HuH-7 (cell line): ENCODE measurements at regions not wholly inside any gene's neighbourhood (a gene's known extent, or its start where the extent isn't known, plus 50 kb on each side); places are given as distances from the start of the nearest gene placed in this dataset.

ENCODE experiments used
- DNase-seq: peaks from one replicate; pipeline ENCODE4 v3.0.0; 2011; ENCODE audit warnings: low spot score

DNA sequence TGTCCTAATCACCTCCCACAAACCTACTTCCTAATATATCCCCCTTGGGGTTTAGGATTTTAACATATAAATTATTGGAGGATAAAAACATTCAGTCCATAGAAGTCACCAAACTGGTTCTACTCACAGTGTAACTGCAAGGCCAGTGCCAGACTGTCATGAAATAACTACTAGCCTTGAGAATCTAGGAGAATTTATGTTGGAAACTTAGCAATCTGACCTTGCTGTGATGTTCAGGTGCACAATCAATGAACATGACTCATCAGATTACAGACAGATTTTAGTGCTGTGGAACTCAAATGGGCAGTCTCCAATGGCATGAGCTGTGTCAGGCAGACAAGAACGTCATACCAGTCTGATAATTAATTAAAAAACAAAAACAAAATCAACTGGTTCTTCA lies 571.4 kb upstream of the IGFBP3 start:
- no peak for DNase-seq

- DNase-seq, result no peak
These were observed 569.3 kb upstream of the IGFBP3 start for GRCh38 chr7:46490406-46490805.

- no peak for DNase-seq
These were observed 568.0 kb upstream of the IGFBP3 start for GRCh38 chr7:46489106-46489505.

DNA sequence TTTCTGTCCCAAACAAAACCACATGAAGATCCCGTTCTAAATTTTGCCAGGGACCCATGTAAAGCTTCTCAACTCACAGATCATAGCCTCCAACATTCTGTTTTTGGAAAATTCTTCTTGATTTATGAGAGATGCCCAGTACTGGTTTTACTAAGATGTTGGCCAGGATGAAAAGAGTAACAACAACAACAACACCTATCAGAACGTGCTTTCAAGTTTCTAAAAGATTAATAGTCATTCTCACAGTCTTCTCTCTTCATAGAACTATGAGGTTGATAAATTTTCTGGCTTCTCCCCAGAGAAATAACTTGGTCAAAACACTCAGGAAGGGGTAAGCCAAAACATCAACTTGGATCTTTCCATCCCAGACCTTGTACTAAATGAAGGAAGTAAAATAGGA lies 567.5 kb upstream of the IGFBP3 start:
- DNase-seq, result no peak

DNA sequence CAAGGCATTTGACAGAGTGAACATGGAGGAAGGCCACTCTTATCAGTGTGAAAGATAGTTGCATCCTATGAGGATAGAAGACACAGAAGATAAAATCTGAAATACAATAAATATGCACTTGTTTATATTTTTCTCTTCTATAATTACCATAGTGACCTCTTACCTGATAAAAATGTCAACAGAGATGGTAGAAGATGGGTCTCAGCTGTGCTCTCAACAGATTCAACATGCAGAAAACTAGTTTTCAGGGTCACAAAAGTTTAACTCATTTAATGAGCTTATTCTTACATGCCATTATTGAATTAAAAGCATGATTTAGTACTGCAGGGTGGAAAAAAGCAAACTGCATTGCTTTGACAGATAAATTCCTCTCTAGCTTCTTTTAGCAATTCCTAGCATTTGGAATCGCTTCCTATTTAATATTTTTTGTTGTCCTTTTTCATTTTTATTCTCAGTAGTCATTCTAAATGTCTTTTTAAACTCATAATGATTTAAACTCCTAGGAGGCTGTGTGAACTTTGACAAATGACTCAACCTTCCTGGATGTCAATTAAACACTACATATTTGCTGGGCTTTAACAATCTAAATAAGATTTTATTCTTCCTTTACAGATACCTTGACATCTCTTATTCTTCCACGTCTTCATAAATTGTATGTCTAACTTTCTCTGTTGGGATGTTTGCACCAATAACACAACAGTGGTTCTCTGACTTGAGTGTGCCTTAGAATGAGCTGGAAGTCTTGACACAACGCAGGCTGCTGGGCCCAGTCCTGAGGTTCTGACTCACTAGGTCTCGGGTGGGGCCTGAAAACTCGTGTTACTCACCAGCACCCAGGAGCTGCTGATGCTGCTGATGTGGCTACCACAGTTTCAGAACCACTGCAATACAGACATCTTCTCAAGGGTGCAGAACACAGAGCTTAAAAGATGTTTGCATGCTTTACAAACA lies 565.5 kb upstream of the IGFBP3 start:
- DNase-seq, result no peak

- DNase-seq, result no peak
These were observed 564.5 kb upstream of the IGFBP3 start for GRCh38 chr7:46485481-46486065.

- DNase-seq, result no peak
These were observed 563.8 kb upstream of the IGFBP3 start for GRCh38 chr7:46484906-46485305.

DNA sequence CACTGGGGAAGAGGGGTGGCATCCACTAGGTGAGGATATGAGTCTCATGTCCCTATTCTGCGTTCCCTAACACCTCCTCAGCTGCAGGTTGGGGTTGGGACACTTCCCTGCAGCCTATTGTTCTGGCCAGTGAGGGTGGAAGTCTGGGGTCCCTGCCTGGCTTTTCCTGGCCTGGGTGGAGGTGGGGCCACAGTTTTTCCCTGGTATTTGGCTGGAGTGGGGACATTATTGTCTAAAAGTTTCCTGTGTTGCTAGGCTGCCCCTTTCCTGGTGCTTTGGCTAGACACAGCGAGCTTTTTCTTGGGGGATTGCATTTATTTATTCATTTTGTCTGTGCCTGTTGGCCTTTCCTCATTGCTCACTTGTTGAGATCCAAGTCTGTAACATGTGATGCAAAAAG lies 559.5 kb upstream of the IGFBP3 start:
- DNase-seq, result no peak

GRCh38 chr7:46479680-46480079 lies 558.6 kb upstream of the IGFBP3 start:
- DNase-seq, result no peak

- no peak for DNase-seq
These were observed 557.0 kb upstream of the IGFBP3 start for GRCh38 chr7:46478046-46478445.

DNA sequence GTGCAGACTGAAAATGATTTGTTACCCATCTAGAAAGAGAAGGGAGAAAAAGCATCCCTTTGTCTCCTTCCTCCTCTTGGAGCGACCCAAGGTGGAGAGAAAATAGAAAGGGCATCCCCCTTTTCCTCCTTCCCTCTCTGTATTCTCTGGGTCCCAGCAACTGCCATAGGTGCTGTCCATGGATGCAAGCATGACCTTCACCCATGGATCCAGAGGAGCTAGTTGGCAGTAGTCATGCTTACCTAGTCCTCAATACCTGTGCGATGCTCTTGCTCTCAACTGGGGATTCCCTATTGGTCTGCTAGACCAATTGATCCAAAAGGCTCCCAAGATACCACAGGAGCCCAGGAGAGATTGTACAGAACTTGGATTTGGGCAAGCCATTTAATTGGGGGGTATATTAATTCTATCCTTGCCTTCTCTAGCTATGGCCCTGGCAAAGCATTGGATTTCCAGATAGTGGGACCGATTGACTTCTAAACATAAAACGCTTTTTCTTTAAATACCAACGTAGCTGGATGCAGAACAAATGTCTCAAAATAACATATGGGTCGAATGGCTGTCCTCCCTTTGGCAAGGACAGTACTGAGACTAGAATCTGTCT lies 547.8 kb upstream of the IGFBP3 start:
- DNase-seq, result no peak

GRCh38 chr7:46463170-46463569 lies 542.1 kb upstream of the IGFBP3 start:
- no peak for DNase-seq

GRCh38 chr7:46461334-46461777 lies 540.3 kb upstream of the IGFBP3 start:
- DNase-seq, result no peak

- DNase-seq, result no peak
These were observed 538.9 kb upstream of the IGFBP3 start for GRCh38 chr7:46459942-46460341.

- no peak for DNase-seq
These were observed 533.7 kb upstream of the IGFBP3 start for GRCh38 chr7:46454816-46455215.

DNA sequence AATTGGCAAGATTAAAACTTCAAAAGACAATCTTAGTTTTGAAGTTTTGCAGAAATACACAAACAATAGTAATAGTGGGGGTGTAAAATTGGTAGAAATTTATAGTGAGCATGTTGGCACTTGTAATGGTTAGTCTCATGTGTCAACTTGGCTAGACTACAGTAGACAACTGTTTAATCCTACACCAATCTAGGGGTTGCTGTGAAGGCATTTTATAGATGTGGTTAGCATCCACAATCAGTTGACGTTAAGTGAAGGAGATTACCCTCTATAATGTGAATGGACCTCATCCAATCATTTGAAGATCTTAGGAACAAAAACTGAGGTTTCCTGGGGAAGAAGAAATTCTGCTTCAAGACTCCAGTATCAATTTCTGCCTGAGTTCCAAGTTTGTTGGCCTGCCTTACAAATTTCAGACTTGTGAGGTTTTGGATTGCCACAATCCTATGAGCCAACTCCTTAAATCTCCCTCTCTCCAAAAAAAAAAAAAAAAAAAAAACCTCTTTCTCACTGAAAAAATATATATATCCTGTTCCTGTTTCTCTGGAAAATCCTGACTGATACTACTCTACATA lies 531.6 kb upstream of the IGFBP3 start:
- DNase-seq, result no peak

DNA sequence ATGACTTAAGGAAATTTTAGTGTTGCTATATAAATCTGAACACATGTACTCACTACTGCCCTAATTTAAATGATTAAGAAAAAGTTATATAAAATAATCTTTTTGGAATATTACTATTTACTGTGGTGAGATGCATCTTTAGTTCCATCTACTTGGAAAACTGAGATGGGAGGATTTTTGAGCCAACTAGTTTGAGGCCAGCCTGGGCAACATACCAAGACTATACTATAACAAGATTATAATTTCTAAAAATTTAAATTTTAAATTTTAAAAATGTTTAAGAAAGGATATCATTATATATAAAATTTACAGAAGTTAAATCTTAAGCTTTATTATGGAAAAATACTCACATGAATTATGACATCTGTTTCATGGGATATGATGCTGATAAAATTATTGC lies 530.8 kb upstream of the IGFBP3 start:
- no peak for DNase-seq

- DNase-seq, result no peak
These were observed 529.8 kb upstream of the IGFBP3 start for GRCh38 chr7:46450886-46451285.

GRCh38 chr7:46450425-46450824 lies 529.4 kb upstream of the IGFBP3 start:
- no peak for DNase-seq

DNA sequence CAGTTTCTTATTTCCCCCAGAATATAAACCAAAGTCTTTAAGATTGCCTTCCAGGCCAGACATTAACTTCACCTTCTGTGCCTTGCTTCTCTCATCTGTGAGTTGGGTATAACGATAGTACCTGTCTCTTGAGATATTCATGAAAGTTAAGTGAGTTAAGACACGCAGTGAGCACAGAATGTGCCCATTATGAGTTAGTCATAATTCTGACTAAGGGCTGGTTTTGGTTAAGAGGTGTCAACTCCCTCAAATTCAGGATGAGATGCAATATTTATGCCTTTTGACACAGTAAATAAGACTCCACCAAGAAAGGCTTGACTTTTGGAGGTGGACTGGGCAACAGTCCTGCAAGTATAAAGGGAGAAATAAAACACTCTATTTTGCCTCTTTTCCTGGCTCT lies 528.7 kb upstream of the IGFBP3 start:
- no peak for DNase-seq

DNA sequence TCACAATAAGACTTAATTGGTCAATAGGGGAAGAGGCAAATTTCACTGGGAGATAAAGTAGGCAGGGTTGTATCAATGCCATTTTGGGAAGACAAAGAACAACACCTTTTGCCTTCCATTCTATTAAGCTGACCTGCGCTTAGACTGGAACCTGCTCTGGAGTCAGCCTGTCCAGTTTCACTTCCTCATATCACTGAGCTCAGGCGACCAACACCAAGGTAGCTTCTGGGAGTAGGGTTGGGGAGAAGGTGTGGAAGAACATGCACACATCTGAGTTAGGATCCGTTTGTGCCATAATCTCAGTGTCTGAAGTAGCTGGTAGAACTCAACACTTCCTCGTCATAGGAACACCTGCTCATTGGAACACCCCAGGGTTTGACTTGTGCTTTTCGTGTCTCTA lies 527.4 kb upstream of the IGFBP3 start:
- no peak for DNase-seq

GRCh38 chr7:46446151-46446550 lies 525.1 kb upstream of the IGFBP3 start:
- no peak for DNase-seq

- DNase-seq, result no peak
These were observed 523.2 kb upstream of the IGFBP3 start for GRCh38 chr7:46444256-46444655.
